GM12872 (cell line): ENCODE measurements at regions not wholly inside any gene's neighbourhood (a gene's known extent, or its start where the extent isn't known, plus 50 kb on each side); places are given as distances from the start of the nearest gene placed in this dataset.

Experiments
- TF ChIP-seq, protein P1 (sequence below): IDR thresholded peaks from 3 replicates; pipeline ENCODE4 v1.5.1; 2011; ENCODE audit warnings: low read depth, mild to moderate bottlenecking, low read length, moderate library complexity; ENCODE audit not compliant: insufficient read depth

- TF ChIP-seq, protein P1, sequence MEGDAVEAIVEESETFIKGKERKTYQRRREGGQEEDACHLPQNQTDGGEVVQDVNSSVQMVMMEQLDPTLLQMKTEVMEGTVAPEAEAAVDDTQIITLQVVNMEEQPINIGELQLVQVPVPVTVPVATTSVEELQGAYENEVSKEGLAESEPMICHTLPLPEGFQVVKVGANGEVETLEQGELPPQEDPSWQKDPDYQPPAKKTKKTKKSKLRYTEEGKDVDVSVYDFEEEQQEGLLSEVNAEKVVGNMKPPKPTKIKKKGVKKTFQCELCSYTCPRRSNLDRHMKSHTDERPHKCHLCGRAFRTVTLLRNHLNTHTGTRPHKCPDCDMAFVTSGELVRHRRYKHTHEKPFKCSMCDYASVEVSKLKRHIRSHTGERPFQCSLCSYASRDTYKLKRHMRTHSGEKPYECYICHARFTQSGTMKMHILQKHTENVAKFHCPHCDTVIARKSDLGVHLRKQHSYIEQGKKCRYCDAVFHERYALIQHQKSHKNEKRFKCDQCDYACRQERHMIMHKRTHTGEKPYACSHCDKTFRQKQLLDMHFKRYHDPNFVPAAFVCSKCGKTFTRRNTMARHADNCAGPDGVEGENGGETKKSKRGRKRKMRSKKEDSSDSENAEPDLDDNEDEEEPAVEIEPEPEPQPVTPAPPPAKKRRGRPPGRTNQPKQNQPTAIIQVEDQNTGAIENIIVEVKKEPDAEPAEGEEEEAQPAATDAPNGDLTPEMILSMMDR = no peak
These were observed 122.9 kb downstream of the DMRTA2 start for GRCh38 chr1:50300297-50300696.

DNA sequence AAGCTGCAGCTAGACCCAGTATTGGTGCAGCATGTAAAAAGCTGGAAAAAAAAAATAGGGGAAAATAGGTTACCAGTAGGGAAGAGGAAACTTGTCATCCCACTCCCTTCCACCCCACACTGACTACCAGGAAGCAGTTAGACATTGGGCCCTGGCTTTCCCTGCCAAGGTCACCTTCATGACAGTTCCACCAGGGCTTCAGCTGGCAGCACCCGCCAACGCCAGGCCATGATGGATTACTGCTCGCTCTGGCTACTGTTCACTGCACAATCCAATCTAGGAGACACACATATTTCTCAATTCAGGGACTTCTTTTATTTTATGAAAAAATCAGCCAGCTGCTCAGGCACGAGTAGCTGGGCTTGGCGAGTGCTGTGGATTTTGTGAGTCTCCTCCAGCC lies 127.7 kb downstream of the DMRTA2 start:
- TF ChIP-seq, protein P1 = no peak

DNA sequence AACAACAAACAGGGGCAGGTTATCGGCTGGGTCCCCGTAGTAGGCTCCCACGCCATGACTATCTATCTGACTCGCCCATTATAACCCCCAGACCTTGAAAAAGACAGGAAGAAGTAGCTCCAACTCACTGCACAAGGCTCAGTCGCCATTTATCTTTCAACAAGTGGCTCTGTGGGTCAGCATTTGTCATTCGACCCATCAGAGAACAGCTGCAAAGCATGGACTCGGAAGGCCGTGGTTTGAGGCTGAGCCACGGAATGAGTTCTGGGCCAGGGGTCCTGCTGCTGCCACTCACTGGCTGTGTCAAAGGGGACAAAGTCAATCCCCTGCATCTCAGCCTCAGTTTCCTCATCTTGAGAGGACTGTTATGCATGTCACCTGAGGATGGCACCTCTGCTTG lies 131.0 kb downstream of the DMRTA2 start:
- TF ChIP-seq, protein P1 = no peak

DNA sequence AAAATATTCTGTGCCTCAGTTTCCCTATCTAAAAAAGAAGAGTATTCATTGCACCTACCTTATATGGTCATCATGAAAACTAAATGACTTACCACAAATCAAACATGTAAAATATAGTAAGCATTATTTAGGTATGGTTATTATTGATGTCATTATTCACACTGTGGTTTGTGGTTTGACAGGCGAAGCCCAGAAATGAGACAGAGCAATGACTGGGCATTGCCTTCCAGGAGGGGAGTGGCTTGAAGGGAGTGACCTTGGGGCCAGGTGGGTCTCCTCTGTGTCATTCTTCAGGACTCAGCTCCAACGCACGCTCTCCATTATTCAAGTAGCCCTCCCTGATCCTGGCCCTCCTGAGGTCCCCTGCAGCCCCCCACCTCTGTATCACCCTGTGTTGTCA lies 133.7 kb downstream of the DMRTA2 start:
- TF ChIP-seq, protein P1 = no peak

DNA sequence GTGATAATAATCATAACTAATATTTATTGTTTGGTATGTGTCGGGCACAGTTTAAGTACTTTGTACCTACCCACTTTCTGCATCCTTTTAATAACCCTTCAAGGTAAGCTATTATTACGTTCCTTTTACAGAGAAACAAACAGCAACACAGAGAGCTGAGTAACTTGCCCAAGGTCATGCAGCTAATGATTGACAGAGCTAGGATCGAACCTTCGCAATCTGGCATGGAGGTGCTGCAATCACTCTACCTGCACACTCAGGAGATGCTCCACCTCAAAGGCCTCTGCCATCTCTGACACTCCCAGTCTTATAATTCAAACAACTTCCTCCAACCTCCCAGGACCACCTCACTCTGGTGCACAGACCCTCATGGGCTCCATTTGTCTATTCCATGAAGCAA lies 137.2 kb downstream of the DMRTA2 start:
- TF ChIP-seq, protein P1 = no peak

GRCh38 chr1:50279622-50280330 lies 143.5 kb downstream of the DMRTA2 start:
- TF ChIP-seq, protein P1 = no peak

DNA sequence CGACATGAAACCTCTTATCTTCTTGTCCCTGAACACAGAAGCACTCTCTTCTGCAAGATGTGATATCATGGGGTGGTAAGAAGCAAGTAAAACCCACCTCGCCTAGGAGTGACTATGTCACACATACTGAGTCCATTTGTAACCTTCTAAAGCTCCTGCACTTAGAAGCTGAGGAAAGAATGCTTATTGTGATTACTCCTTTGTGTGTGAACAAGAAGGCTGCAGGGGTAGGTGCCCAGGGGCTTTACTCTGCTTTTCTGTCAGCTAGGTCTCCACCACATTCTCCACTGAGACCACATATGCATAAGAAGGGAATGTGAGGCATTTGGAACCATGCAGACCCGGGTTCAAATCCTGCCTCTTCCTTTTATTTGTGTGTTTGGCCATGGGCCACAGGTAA lies 144.3 kb downstream of the DMRTA2 start:
- TF ChIP-seq, protein P1 = no peak
